C1 segment of cervical spinal cord (tissue), 14 donors: ENCODE measurements at regions not wholly inside any gene's neighbourhood (a gene's known extent, or its start where the extent isn't known, plus 50 kb on each side); places are given as distances from the start of the nearest gene placed in this dataset.
A peak's percentile ranks its signal among the peaks of the same experiment; 100 is the strongest.
"Not testable (repeated sequence)": the region's sequence is repeated elsewhere in the genome, so short reads cannot be mapped to it uniquely, and the experiment has no call there.

Experiments
- DNase-seq, 14 donors: peaks; one replicate each; lab custom pipeline; 2025; lab: John Stamatoyannopoulos, UW

DNA sequence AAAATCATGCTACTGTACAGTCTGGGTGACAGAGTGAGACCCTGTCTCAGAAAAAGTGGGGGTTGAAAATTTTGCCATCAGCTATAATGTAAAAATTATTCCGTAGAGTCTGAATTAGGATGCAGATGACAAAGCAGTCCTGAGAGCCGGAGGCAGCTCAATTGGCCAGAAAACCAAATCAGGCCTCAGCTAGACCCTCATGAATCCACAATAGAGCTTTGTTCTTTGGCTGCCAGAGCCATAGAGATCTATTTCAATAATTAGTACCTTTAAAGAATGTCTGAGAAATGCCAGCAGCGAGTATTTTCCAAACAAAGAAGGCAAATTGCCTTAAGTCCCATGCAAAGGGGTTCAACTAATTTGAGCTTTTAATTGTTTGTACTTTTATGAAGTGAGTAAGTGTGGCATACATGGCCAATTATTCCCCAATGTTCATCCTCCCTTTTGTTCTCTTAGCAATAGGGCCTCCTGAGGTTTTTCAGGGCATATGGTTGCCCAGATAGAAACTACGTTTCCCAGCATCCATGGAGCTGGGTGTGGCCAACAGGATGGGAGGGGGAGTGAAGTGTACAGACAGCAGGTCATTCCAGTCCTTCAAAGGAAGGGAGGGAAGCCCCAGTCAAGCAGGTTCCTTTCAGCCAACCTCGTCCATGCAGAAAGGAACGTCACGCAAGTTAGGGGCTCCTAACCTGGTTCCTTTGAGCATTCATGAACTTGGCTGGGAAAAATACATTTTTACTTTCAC is 211.3 kb upstream of the APCDD1 start:
- DNase-seq = no peak

DNA sequence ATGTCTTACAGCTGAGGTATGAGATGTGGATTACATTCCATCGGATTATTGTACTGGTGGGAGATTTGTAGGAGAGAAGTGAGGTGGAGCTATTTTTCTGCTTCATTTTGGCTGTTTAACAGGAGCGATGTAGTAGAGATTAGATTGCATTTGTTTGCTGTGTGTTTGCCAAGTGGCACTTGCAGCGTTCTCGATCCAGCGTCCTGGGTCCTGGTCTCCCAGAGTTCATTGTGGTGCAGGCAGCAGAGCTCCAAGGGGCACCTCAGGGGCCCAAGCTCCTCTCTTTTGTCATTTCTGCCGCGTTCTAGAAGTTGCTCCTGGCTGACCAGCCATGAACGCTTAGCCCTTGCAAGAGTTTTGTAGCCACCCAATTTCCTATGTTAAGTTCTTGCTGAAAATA is 210.1 kb upstream of the APCDD1 start:
- no peak for DNase-seq

DNA sequence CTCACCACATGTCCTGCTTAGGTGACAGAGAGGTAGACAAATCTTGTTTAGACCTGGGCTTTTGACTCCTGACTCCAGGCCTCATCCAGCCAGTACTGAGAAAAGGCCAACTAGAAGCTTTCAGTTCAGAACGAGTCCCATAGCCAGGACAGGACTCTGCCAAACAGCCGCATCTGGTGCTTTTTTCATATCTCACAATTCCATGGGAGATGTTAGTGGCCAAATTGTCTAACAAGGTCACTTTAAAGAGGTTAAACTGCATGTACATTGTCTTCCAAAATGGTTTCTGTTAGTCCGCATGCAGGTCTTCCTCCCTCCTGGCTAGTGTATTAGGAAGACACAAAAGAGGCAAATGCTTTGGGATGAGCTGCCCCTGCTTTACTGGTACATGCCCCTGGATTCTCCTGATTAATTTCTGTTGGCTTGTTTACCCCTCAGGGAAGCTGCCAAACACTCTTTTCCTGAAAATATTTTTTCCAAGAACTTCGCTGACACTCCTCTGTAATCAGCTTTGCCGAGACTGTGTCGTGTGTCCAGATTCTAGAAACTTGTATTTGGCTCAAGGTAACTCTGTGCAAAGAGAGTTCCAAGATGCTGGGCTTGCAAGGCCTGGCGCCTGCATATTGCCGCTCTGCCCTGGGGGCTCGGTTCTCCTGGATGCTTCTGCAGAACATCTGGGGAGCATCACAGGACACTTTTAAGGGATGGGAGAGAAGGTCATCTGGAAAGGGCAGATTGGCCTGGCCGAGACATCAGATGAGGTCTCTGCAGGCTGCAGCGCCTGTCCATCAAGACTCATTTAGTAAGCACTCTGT is 209.2 kb upstream of the APCDD1 start:
- DNase-seq = no peak

DNA sequence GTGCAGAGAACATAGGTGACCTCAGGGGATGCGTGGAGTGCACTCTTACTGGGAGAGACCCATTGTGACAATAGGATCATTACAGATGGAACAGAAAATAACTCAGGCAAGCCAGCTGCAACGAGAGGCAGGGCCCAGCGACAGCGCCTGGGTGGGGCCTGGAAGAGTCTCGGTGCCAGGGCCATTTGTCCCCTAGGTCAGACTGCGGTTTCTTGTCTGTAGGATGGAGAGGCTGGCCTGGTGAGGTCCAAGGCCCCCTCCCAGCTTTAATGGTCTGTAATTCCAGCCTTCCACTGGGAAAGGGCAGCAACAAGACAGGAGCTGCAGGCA is 208.6 kb upstream of the APCDD1 start:
- no peak for DNase-seq

DNA sequence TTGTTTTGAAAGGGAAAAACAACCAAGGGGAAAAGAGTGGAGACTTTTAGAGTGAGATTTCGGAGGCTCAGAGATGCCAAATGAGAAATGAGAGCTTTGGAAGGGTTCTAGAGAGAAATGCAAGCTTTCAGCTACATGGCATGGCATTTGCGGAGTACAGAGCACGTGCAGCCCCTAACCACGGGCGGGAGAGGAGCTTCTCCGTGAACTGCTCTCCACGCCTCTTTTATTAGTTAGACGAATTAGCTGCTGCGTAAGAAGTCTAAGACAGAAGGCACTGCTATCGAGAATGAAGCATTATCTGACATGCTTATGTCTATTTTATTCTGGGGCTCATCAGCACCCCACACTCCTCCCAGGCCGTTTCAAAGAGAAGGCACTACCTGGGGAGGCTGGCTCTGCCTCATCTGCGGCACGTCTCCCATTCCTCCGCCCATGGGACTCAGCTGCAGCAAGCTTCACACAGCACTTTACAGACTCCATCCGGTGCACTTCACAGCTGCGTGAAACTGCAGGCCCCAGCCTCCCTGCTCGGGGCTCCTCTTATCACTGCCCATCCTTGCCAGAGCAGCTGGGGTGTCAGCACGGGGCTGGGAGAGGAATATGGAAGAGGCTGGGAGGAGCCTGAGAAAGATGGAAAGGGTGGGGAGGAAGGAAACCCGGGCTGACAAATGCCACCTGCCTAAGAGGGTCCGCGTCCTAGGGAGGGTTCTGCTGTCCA is 207.3 kb upstream of the APCDD1 start:
- peak in 1 of 14 donors; percentile 31 for DNase-seq

DNA sequence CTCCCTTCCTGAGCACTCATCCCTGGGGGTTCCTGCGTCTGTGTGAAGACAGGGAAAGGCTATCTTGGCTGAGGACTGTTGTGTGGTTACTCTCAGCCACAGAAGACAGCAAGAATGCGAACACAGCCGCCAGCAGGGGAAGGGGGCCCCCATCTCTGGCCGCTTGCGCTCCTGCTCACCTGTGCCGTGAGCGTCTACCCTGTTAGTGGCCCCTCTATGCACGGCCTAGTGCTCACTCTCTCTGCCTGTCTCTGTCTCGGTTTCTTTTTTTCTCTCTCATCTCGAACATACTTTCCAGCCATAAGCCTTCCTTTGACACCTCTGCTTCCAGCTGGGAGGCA is 206.7 kb upstream of the APCDD1 start:
- no peak for DNase-seq

DNA sequence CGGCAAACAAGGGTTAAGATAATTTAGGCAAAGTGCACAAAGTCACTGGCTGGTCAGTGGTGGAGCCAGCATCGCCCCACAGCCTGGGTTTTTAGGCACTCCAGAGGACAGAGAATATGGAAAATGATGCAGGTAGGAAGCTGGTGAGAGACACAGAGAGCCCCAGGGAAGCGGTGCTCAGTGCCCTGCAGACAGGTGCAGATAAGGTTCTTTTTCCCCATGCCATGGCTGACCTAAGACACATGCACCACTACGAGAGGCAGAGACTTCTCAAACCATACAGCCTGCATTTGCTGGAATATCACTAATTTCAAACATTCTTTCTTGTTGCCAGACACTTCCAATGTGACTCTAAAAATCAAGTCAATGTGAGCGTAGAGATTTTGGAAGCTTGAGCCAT is 205.7 kb upstream of the APCDD1 start:
- no peak for DNase-seq

DNA sequence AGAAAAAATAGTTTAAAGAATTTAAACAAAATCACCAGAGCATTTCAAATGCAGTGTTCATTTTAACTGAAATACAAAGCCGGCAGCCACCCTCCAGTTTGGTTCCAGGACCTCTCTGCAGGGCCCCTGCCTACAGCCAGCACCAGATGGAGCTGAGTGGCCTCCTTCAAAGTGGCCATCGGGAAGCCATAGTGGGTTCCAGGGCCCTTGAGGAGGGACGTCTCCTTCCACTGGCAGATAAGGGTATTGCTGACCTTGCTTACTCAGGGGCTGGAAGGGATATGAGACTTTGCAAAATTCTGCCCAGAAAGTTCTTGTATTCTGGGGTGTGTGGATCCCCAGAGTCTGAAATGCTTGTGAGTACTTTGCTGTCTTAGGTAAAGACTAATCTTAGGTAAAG is 205.2 kb upstream of the APCDD1 start:
- no peak for DNase-seq

DNA sequence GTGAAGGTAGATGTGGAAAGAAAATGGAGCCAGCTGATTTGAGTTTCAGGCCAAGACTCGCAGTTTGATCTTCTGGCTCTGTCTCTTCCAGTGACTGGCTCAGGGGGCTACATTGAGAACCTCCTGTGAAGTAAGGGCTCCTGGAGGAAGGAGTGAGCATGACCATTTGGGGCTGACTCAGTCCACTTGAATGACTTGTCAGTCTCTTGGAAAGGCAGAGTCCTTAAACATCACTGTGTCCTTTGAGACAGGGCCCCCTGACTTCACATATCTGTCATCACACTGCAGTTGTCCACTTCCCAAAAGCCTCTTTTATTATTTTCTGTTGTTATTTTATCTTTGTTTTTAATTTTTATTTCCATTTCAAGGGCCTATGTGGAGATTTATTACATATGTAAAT is 204.6 kb upstream of the APCDD1 start:
- no peak for DNase-seq

DNA sequence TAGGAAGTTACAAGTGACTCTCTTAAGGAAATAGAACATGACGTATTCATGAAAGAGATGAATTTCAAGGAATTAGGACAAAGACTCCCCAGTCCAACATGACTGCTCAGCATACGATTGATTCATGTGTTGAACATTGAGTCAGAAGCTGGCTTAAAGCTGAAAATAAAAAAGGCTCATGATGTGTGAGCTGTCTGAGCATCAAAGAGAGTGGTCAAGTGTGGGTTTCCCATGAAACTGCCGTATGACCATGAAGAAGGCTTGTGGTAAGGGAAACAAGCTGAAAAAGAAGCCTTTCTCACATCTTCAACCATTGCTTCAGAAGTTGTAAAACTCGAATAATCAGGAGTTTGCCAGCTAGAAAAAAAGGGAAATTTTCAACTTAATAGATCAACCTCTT is 201.9 kb upstream of the APCDD1 start:
- DNase-seq = no peak

DNA sequence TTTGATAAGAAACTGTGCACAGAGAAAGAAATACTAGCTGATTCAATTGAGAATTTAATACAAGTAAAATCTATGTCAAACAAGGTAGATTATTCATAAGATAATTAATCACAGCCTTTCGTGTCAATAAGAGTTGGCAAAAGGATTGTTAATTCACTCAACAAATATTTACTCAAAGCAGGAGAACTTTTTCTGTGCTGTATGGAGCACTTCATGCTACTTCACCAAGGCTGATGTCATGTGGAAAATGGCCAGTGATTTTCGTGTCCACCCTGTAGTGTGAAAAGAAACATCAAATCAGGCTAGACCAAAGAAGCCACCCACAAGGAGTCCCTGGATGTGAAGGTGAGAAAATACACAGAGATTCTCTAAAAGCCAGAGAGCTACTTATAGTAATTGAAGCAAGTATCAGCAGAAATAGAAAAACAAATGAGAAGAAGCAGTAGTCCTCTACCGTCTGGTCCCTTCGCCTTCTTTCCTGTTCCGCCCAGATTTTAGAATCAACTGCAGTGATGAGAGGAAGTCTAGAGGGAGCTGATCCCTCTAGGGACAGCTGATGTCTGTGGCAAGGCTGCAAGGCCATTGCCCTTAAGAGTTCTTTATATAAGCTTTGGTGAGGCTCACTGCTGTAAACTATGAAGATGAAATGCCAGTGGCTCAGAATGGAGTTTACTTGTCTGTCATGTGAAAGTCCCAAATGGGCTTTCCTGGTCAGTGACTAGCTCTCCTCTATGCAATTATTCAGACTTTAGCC is 201.3 kb upstream of the APCDD1 start:
- peak in 1 of 14 donors; percentile 21 for DNase-seq

DNA sequence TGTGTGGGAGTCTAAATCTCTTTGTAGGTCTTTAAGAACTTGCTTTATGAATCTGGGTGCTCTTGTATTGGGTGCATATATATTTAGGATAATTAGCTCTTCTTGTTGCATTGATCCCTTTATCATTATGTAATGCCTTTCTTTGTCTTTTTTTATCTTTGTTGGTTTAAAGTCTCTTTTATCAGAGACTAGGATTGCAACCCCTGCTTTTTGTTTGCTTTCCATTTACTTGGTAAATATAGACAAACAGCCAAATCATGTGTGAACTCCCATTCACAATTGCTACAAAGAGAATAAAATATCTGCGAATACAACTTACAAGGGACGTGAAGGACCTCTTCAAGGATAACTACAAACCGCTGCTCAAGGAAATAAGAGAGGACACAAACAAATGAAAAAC is 198.2 kb upstream of the APCDD1 start:
- not testable (repeated sequence) for DNase-seq

DNA sequence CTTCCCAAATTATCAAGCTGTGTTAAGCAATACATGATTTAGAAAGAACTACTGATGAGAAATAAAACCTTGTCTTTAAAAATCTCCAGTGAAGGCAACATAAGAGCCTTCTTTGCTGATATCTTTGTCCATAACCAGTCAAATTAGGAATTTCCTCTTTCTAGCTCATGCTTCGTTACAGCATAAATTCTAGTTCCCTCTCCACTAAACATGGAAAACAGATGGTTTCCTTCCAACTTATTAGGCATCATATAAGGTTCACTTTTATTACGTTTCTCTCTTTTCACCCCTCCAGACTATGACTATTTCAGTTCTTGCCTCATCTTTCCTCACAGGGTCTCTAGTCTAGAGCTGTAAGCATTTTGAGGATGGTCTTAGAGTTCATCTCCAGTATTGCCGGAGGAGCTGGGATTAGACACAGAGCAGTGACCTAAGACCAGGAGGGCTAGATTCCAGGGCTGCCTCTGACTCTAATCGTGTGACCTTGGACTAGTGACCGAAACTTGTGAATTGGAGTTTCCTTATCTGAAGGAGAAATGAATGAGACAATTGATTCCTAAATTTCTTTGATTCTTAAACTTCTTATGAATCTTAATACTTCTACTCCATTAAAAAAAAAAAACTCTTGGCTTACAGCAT is 195.5 kb upstream of the APCDD1 start:
- no peak for DNase-seq

DNA sequence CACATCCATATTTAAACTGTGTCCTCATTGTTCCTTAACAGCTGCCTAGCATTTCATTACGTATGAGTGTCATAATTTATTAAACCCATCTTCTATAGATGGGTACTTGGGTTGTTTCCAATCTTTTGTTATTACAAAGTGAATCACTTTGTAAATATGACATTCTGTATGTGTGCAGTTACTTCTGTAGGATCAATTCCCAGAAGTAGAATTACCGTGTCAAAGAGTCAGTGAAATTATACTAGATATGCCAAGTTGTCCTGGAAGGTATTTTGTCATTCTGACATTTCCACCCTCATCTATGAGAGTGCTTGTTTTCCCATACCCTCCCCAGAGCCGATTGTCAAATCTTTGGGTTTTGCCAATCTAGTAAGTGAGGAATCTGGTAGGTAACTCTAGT is 194.5 kb upstream of the APCDD1 start:
- DNase-seq = no peak

DNA sequence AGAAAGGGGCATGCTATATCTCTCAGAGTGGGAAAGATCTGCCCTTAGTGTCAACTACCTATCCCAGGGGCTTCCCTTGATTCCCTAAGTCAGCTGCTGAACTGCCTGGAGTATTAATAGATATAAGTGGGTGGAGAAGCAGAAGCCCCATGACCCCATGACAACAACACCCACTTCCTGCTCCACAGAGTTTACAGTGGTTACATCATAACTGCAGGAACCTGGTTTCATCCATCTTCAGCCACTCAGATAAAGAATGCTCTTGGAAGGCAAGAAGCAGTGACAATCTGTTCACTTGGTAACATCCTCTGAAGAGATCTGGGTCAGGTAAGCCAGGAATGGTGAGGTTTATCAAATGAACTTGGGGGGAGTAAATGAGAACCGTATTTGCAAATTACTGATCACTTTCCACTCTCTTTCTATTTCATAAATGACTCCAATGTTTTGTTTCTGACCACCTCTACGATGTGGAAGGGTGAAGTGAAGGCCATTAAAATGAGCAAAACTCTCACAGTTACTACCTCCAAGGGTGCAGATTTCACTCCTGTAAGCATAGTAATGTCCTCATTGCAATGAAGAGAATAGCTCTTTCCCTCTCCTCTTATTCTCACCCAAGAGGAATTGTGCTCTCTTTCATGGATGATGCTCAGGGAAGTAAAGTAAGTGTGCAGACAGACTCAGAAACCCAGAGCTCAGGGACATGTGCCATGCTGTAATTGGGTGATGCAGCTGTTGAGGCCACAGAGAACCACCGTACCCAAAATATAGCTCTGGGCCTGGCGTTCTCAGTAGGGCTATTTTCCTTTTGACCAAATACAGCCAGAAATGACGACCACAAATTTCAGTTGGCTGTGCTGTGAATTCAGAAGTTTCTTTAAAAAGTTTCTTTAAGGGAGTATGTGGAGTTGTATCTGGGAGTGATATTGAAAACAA is 192.8 kb upstream of the APCDD1 start:
- DNase-seq = no peak

DNA sequence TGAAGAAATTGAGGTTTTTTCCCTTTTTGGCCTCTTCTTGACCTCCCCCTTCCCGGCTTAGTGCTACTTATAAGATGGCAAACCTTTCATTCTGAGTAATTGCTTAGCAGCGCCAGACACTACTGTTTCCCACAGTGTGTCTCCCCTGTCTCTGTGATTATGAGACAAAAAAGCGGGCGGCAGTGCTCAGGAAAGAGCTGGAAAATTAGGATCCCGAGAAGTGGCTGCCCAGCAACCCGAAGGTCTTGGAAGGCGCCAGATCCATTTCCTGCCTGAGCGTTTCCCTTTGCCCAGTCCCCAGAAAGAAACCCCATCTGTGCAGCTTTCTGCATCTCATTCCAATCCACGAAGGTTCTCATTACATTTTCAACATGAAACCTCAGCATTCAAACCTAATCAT is 191.9 kb upstream of the APCDD1 start:
- no peak for DNase-seq

DNA sequence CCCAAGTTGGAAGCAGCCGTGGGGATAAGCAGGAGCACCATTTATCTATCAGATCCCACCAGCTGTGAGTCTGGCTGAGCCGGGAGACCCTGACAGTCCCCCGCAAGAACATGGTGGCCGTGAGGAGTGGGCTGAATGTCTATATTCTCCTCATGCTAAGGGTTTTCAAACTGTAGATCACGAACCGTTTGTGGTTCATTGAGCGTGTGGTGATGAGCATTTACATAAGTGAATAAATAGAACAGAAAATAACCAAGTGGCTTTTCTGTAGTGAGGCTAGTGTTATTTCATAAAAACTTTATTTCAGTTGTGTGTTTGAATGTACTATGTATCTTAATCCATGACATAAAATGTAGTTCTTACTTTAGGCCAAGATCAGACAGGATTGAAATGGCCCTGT is 190.2 kb upstream of the APCDD1 start:
- DNase-seq = no peak

DNA sequence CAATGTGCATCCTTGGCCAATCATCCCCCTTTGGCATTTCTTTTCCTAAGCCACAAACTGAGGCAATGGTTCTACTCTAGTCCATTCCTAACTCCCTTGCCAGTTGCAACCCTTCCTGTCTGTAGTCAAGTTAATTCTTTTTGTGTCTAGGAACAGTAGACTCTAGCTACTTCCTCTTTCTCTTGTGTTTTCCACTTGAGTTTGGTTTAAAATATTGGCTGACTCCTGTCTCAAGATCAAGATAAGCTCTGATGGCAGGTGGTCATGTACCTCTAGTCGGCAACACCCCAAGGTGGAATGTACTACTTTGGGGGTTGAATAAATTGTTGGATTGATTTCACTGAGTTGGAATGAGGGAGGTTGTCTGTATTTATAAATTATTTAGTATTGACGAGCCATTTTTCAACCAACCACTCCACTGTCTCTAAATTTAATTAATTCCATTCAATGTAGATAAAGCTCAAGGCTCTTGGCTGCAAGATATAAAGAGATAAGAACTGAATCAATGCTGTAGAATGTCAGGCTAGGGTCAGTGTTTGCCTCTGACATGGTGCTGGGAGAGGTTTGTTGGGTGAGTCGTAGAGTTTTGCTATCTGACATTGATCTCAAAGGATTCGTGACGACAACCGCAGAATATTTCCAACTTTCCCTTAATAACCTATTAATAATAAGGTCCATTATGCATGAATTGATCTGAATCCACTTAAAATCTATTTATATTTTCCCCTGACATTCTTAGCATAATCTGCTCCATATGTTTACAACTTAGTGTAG is 188.7 kb upstream of the APCDD1 start:
- DNase-seq = no peak

DNA sequence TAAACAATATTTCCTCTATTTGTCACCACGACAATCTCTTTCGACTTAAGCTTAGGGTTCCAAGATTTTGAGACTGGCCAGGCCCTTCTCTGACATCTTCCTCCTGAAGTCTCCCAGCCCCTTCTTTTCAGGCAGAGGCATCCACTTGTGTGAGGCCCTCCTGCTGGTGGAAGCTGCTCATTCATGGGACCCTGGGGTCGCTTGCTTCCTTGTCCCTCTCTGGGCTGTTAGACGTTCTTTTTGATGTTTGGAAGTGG is 188.2 kb upstream of the APCDD1 start:
- DNase-seq = no peak

DNA sequence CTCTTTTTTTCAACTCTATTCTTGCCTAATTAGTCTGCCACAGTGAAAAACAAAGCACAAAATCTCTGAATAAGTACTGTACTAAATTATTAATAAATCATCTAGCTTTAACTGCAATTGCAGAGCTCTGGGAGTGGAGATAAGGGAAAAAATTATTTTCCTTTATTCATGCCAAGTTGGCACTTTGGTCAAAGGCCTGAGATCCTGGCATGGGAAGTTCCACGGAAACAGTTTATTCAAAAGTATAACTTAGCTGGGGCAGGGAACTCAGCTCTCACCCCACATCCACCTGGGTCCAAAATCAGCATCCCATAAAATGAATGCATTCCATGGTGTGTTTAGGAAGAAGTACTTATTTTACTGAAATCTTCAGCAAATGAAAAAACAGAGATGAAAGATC is 185.2 kb upstream of the APCDD1 start:
- no peak for DNase-seq
